Thyroid gland (tissue), 4 donors: ENCODE measurements at regions not wholly inside any gene's neighbourhood (a gene's known extent, or its start where the extent isn't known, plus 50 kb on each side); places are given as distances from the start of the nearest gene placed in this dataset.

Source experiments
- POLR2A ChIP-seq, 2 donors: fragments of 450-650 bp; IDR thresholded peaks; one replicate each; pipeline ENCODE4 v1.6.1; 2017; ENCODE audit warnings: antibody characterized with exemption in 2 of 2, mild to moderate bottlenecking in 2 of 2, moderate library complexity in 1 of 2
- TF ChIP-seq, protein P1 (sequence below), 6 experiments: fragments of 200-600 bp in 3 of 6; fragments of 450-650 bp in 3 of 6; sonication (generic) in 3 of 6; IDR thresholded peaks; one replicate each; pipeline ENCODE4 v1.5.1; 2016 to 2019; ENCODE audit warnings: antibody characterized with exemption in 6 of 6, mild to moderate bottlenecking in 2 of 6, inconsistent platforms in 1 of 6, moderate library complexity in 1 of 6

DNA sequence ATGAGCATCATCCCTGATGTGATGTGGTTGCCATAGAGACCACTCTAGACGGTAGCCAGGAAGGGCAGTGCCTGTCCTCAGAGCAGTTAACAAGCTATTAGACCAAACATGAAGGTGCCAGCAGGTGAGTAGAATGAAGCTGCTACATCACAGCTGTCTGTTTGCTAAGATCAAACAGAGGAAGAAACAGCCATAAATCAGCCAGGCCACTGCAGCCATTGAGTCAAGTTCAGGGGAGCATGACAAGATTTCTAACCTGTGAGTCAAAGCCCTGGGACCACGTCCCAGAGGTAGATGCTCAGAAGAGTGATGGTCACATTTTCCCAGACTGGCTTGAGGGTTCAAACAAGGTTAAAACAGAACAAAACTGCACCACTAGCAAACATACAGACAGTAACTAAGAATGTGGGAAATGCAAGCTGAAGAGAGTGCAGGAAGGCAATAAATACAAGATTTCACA lies 450.6 kb upstream of the DAB1 start:
- TF ChIP-seq POLR2A (IDR thresholded peaks at IDR 0.05): no peak
- TF ChIP-seq, protein P1, sequence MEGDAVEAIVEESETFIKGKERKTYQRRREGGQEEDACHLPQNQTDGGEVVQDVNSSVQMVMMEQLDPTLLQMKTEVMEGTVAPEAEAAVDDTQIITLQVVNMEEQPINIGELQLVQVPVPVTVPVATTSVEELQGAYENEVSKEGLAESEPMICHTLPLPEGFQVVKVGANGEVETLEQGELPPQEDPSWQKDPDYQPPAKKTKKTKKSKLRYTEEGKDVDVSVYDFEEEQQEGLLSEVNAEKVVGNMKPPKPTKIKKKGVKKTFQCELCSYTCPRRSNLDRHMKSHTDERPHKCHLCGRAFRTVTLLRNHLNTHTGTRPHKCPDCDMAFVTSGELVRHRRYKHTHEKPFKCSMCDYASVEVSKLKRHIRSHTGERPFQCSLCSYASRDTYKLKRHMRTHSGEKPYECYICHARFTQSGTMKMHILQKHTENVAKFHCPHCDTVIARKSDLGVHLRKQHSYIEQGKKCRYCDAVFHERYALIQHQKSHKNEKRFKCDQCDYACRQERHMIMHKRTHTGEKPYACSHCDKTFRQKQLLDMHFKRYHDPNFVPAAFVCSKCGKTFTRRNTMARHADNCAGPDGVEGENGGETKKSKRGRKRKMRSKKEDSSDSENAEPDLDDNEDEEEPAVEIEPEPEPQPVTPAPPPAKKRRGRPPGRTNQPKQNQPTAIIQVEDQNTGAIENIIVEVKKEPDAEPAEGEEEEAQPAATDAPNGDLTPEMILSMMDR (IDR thresholded peaks at IDR 0.05): no peak
